Activated T-cell treated with anti-CD3 and anti-CD28 coated beads, Interleukin-2, amount 50 U/mL, for 24 hours (primary cell): ENCODE measurements at regions not wholly inside any gene's neighbourhood (a gene's known extent, or its start where the extent isn't known, plus 50 kb on each side); places are given as distances from the start of the nearest gene placed in this dataset.

ENCODE experiments used
- DNase-seq: peaks from one replicate; pipeline ENCODE4 v3.0.0-alpha.2; 2020
- H3K27ac Mint-ChIP-seq: 2 replicates; pipeline ENCODE4 v1.8.0; 2020; ENCODE audit warnings: mild to moderate bottlenecking, mixed read lengths
- H3K27me3 Mint-ChIP-seq: 2 replicates; pipeline ENCODE4 v1.8.0; 2020; ENCODE audit warnings: mixed read lengths
- H3K36me3 Mint-ChIP-seq: 2 replicates; pipeline ENCODE4 v1.8.0; 2020; ENCODE audit warnings: low read depth, mixed read lengths
- H3K4me1 Mint-ChIP-seq: 2 replicates; pipeline ENCODE4 v1.8.0; 2020; ENCODE audit warnings: low read depth, mixed read lengths
- H3K4me3 Mint-ChIP-seq: 2 replicates; pipeline ENCODE4 v1.8.0; 2020; ENCODE audit warnings: mild to moderate bottlenecking, moderate library complexity, mixed read lengths
- H3K9me3 Mint-ChIP-seq: 2 replicates; pipeline ENCODE4 v1.8.0; 2020; ENCODE audit warnings: mixed read lengths

DNA sequence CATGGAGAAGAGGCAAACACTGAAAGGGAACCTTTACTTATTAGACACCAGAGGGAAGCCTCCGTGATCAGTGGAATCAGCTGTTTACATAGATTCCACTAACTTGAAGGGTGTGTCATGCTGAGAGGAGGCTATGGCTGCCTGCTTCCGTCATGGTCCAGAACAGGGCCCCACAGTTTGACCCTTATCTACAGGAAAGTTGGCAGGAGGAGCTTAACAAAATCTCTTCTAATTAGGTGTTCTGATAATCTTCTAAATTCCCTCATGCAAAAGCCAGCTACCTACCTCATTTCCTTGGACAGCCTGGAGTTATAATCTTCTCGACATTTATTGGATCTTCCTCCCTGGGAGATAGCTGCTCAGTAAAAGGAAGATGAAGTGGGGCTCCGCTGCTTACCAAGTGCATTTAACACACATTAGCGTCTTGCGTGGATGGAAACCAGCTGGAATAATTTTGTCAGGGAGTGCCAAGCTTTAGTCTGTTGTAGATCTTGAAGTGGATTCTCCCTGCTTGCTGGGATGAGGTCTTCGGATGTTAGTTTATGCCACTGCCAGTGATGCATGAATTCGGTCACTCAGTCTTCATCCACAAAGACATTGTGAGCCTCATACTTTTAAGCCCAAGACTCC, 171.0 kb downstream of the PAH start:
- no peak overlapping the region for H3K27ac Mint-ChIP-seq
- no peak overlapping the region for H3K4me3 Mint-ChIP-seq
- H3K36me3 Mint-ChIP-seq, result no peaks in the 10 kb centered on the region
- H3K27me3 Mint-ChIP-seq, result no peaks in the 10 kb centered on the region
- H3K9me3 Mint-ChIP-seq, result no peaks in the 10 kb centered on the region
- no peak for DNase-seq
- H3K4me1 Mint-ChIP-seq, result no peaks in the 10 kb centered on the region

DNA sequence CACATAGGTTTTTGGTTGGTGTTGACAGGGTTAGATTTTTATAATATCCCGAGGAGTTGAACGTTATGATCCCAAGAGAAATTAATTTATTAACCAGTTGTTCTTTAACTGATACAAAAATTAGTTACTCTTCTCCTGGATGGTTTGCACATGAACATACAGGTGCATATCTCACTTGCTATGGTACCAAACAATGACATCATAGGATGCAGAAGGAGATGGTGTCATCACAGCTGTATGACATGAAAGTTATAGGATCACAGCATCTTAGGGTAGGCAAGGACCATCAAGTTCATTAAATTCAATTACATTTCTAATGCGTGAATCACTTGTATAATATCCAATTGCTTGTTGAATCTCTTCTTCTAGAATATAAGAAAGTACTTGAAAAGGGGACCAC, 175.8 kb downstream of the PAH start:
- DNase-seq, result no peak
- H3K9me3 Mint-ChIP-seq, result no peaks in the 10 kb centered on the region
- H3K36me3 Mint-ChIP-seq, result no peaks in the 10 kb centered on the region
- H3K4me1 Mint-ChIP-seq, result no peaks in the 10 kb centered on the region
- H3K27ac Mint-ChIP-seq, result no peak overlapping the region
- H3K27me3 Mint-ChIP-seq, result no peaks in the 10 kb centered on the region
- H3K4me3 Mint-ChIP-seq, result no peak overlapping the region

DNA sequence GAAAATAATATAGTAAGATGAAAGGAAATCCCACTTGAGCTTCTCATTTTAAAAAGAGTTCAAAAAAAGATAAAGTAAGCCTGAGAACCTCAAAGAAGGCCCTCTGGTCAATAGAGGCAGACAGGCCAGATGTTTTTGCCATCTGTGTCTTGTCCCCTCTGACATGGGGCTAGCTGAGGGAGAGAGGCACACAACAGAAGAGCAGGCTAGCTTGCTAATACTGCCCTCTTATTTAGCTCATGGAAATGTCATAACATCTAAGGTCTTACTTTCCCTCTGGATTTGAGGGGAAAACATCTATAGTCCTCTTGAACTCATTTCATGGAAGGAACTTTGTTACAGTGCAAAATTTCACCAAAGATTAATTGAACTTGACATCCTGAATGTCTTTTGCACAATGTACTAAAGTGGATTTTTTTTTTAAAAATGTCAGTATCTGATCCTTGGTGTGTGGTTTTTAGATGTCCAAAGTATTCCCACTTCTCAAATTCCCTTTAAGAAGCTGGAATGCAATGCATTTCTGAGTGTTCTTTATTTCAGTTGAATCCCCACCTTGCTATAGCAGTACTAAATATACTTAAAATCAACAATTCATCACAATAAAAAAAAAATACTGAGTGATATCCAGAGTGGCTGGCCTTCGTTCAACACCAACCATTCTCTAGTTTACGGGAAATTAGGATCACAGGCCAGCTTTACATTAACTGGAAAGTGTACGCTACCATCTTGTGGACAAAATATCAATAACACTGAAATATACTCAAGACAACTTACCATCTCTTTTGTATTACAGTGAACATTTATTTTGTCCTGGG, 176.7 kb downstream of the PAH start:
- no peak for DNase-seq
- H3K36me3 Mint-ChIP-seq, result no peaks in the 10 kb centered on the region
- peaks cover 1% of the 10 kb centered on the region for H3K4me1 Mint-ChIP-seq
- H3K9me3 Mint-ChIP-seq, result no peaks in the 10 kb centered on the region
- H3K27me3 Mint-ChIP-seq, result no peaks in the 10 kb centered on the region
- no peak overlapping the region for H3K4me3 Mint-ChIP-seq
- H3K27ac Mint-ChIP-seq, result no peak overlapping the region

DNA sequence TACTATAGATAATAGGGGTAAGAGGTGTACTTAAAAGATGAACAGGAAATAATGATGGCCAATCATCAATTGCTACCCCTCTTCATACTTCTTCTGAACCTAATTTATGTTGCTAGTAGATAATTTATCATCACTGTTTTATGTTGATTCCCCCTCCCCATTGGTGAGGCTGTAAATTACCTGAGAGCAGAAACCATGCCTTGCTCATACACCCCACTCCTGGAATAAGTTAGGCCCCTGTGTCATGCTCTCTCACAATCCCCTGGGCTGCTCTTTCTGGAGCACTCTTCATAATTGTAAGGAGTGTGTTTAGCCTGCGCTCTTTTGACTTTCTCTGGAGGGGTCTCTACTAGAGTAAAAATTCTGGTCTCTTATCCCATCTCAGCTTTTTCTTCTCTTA, 180.7 kb downstream of the PAH start:
- H3K4me3 Mint-ChIP-seq, result no peak overlapping the region
- no peak overlapping the region for H3K27ac Mint-ChIP-seq
- H3K27me3 Mint-ChIP-seq, result no peaks in the 10 kb centered on the region
- no peaks in the 10 kb centered on the region for H3K9me3 Mint-ChIP-seq
- H3K4me1 Mint-ChIP-seq, result peaks cover 2% of the 10 kb centered on the region
- no peak for DNase-seq
- no peaks in the 10 kb centered on the region for H3K36me3 Mint-ChIP-seq

DNA sequence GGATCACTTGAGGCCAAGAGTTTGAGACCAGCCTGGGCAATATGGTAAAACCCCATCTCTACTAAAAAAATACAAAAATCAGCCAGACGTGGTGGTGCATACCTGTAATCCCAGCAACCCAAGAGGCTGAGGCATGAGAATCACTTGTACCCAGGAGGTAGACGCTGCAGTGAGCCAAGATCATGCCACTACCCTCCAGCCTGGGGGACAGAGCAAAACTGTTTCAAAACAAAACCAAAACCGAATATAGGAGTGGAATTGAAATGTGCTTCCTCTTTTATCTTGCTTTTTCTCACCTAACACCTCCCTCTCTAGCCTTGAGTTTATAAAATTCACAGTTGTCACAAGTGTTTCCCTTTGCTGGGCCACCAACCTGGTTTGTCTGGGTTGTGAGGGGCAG, 181.9 kb downstream of the PAH start:
- Mint-ChIP-seq H3K36me3 (no peaks in the 10 kb centered on the region), H3K27ac (no peak overlapping the region), H3K4me3 (no peak overlapping the region), H3K27me3 (peaks cover 2% of the 10 kb centered on the region), H3K4me1 (peaks cover 2% of the 10 kb centered on the region), H3K9me3 (no peaks in the 10 kb centered on the region)
- DNase-seq, result no peak

- no peaks in the 10 kb centered on the region for H3K9me3 Mint-ChIP-seq
- H3K27me3 Mint-ChIP-seq, result peaks cover 2% of the 10 kb centered on the region
- no peaks in the 10 kb centered on the region for H3K36me3 Mint-ChIP-seq
- peaks cover 11% of the 10 kb centered on the region for H3K4me1 Mint-ChIP-seq
- H3K4me3 Mint-ChIP-seq, result no peak overlapping the region
- H3K27ac Mint-ChIP-seq, result no peak overlapping the region
- DNase-seq, result no peak
These were observed 186.0 kb downstream of the PAH start for GRCh38 chr12:102730996-102731395.

DNA sequence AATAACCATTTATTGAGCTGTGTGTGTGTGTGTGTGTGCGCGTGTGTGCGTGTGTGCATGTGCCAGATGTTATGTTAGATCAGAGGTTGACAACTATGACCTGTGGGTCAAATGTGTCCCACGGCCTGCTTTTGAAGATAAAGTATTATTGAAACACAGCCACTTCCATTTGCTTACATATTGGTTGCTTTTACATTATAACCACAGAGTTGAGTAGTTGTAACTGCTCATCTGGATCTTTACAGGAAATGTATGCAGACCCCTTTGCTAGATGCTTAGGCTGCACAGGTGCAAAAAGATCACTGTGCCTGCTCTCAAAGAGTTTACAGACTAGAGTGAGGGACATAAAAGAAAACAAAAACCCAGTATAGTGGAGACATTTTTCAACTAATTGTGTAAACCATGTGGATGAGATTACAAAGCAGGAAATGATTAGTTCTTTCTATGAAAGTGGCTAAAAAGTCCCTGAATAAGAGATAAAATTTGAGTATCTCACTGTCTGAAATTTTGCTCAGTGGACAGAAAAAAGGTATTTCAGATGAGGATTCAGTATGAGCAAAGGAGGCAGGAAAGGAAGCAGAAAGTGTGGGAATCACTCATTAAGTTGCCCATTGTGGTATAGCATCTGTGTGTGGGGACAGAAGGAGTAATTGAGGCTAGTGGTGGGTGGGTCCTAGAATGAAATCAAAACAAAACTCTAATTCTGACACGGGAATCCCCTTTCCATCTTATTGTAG, 188.4 kb downstream of the PAH start:
- Mint-ChIP-seq H3K27me3 (peaks cover 2% of the 10 kb centered on the region), H3K36me3 (no peaks in the 10 kb centered on the region), H3K4me1 (peaks cover 9% of the 10 kb centered on the region), H3K4me3 (no peak overlapping the region), H3K27ac (peak overlapping the region; percentile 3), H3K9me3 (no peaks in the 10 kb centered on the region)
- DNase-seq, result no peak

DNA sequence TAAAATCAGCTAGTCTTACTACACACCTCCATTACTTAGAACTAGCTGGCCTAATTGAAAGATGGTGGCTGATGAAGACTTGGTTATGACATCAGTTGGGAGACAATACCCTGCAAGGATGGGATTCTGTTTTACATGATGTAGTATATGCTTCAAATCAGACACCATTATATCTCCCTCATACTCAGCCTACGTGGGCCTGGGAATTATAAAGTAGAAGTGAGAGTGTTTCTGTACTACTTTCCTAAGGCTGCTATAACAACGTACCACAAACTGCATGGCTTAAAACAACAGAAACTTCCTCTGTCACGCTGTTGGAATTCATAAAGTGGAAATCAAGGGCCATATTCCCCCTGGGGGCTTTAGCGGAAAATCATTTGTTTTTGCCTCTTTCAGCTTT, 190.4 kb downstream of the PAH start:
- Mint-ChIP-seq H3K4me3 (no peak overlapping the region), H3K27ac (no peak overlapping the region), H3K9me3 (no peaks in the 10 kb centered on the region), H3K4me1 (peaks cover 9% of the 10 kb centered on the region), H3K27me3 (peaks cover 2% of the 10 kb centered on the region), H3K36me3 (no peaks in the 10 kb centered on the region)
- no peak for DNase-seq

- no peaks in the 10 kb centered on the region for H3K9me3 Mint-ChIP-seq
- H3K4me3 Mint-ChIP-seq, result no peak overlapping the region
- H3K27ac Mint-ChIP-seq, result no peak overlapping the region
- H3K36me3 Mint-ChIP-seq, result no peaks in the 10 kb centered on the region
- H3K27me3 Mint-ChIP-seq, result no peaks in the 10 kb centered on the region
- DNase-seq, result no peak
- H3K4me1 Mint-ChIP-seq, result no peaks in the 10 kb centered on the region
These were observed 194.9 kb downstream of the PAH start for GRCh38 chr12:102722147-102722546.

- DNase-seq, result no peak
- Mint-ChIP-seq H3K27ac (no peak overlapping the region), H3K9me3 (no peaks in the 10 kb centered on the region), H3K36me3 (no peaks in the 10 kb centered on the region), H3K4me1 (no peaks in the 10 kb centered on the region), H3K4me3 (no peak overlapping the region), H3K27me3 (peaks cover 6% of the 10 kb centered on the region)
These were observed 208.9 kb downstream of the PAH start for GRCh38 chr12:102708108-102708507.

DNA sequence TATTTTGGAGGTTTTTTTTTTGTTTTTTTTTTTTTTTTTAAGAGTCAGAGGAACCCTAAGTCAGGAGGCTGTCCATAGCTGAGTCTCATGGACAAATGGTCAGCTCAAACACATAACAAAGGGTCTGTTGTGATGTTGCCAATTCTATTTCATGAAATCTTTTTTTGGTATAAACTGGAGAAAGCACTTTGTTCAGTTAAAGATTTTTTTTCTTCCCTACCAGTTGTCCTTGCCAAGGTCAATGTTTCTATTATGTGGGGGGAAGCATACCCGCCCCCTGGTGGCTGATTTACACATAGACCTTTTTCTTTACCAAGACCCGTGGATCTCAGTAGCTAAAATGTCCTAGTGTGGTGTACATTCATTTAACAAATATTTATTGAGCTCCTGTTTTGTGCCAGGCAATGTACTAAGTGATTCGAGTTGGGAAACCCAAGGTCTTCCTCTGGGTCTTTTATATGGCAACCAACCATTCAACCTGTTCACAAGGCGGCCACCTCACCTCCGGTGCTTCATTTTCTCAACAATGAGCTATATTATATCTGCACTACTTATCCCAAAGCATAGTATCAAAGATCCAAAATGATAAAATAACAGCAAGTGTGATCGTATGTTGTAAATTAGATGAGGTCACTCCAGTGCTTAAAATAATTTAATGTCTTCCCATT, 214.5 kb downstream of the PAH start:
- Mint-ChIP-seq H3K27me3 (peaks cover 5% of the 10 kb centered on the region), H3K4me1 (no peaks in the 10 kb centered on the region), H3K27ac (no peak overlapping the region), H3K4me3 (no peak overlapping the region), H3K36me3 (no peaks in the 10 kb centered on the region), H3K9me3 (no peaks in the 10 kb centered on the region)
- no peak for DNase-seq

DNA sequence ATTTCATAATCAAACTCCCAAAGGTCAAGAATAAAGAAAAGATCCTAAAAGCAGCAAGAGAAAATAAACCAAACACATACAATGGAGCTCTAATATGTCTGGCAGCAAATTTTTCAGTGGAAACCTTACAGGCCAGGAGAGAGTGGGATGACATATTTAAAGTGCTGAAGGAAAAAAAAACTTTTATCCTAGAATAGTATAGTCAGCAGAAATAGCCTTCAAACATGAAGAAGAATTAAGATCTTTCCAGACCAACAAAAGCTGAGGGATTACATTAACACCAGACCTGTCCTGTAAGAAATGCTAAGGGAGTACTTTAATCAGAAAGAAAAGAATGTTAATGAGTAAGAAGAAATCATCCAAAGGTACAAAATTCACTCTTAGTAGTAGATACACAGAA, 215.7 kb upstream of the IGF1 start:
- Mint-ChIP-seq H3K36me3 (no peaks in the 10 kb centered on the region), H3K9me3 (no peaks in the 10 kb centered on the region), H3K27ac (no peak overlapping the region), H3K27me3 (peaks cover 5% of the 10 kb centered on the region), H3K4me3 (no peak overlapping the region), H3K4me1 (no peaks in the 10 kb centered on the region)
- DNase-seq, result no peak

GRCh38 chr12:102694903-102695302, 214.5 kb upstream of the IGF1 start:
- Mint-ChIP-seq H3K9me3 (no peaks in the 10 kb centered on the region), H3K27ac (no peak overlapping the region), H3K27me3 (peaks cover 5% of the 10 kb centered on the region), H3K36me3 (no peaks in the 10 kb centered on the region), H3K4me3 (no peak overlapping the region), H3K4me1 (no peaks in the 10 kb centered on the region)
- DNase-seq, result no peak

DNA sequence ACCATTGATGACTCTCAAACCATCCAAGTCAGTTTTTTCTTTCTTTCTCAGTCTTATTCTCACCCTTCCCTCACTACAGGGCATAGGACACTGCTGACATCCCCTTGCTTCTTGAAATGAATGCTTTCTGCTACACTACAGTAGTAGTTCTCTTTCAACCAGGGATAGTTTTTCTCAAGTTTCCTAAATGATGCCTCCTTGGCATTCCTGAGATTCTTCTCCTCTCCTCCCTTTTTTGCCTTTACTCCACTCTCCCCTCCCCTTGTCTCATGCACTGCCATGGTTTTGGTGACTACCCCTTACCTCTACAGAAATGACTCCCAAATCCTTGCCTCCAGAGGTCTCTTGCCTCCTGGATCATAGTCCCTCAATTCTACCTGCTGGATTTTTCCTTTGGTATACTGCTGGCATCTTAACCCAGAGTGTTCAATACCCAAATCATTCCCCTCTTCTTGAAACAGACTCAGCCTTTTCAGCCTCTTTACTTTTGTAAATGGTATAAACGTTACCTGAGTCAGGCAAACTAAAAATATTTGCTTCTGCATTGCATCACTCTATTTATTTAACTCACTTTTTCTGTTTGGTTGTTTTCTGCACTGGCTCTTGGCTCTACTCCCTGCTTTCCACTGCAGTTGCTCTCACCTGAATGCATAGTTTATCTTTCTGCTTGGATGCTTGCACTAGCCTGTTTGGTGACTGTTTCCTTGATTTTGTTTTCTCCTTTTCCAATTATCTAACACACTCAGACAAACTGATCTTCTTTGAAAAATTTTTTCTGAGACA, 211.6 kb upstream of the IGF1 start:
- no peaks in the 10 kb centered on the region for H3K4me1 Mint-ChIP-seq
- H3K36me3 Mint-ChIP-seq, result no peaks in the 10 kb centered on the region
- H3K27me3 Mint-ChIP-seq, result peaks cover 5% of the 10 kb centered on the region
- H3K9me3 Mint-ChIP-seq, result no peaks in the 10 kb centered on the region
- H3K27ac Mint-ChIP-seq, result no peak overlapping the region
- no peak overlapping the region for H3K4me3 Mint-ChIP-seq
- no peak for DNase-seq
